GM13976 (cell line): ENCODE measurements at regions not wholly inside any gene's neighbourhood (a gene's known extent, or its start where the extent isn't known, plus 50 kb on each side); places are given as distances from the start of the nearest gene placed in this dataset.
"Not testable (repeated sequence)": the region's sequence is repeated elsewhere in the genome, so short reads cannot be mapped to it uniquely, and the experiment has no call there.

Source experiments
- DNase-seq: peaks from one replicate; pipeline ENCODE4 v3.0.0; 2012; ENCODE audit warnings: low spot score
- CTCF ChIP-seq: IDR thresholded peaks from 2 replicates; pipeline ENCODE4 v1.5.1; 2012; ENCODE audit warnings: borderline replicate concordance, mild to moderate bottlenecking; ENCODE audit not compliant: insufficient read depth; ENCODE audit errors: extremely low read depth, missing control alignments, control extremely low read depth
- in situ Hi-C: fragments of 300-500 bp; cut with MboI; formaldehyde crosslinking; loops from one replicate; pipeline ENCODE4 v1.12.0; 2022; ENCODE audit warnings: low sequenced_read_pairs, mixed read lengths, inconsistent platforms; ENCODE audit not compliant: unreplicated experiment

DNA sequence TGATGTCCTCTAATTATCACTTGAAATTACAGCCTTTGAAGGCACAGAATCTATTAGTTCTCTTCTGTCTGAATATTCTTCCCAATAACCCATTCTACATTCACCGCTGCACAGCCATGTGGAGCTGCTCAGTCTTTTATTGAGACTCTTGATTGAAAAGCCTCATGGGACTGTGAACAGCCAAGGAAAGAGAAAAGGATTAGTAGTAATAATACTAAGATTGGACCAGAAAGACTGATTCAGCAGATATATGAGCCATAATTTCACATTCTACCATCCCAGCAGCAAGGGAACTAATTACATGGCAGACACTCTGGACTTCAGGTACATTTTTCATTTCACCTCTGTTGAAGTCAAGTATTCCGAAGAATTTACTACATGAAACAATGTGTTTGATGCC, 2471.7 kb downstream of the ARAP2 start:
- no peak for DNase-seq
- no peak for TF ChIP-seq CTCF
- in situ Hi-C loops, result no loop called here

- no peak for DNase-seq
- in situ Hi-C loops, result no loop called here
- no peak for TF ChIP-seq CTCF
These were observed 2463.1 kb downstream of the ARAP2 start for GRCh38 chr4:33780952-33781791.

- in situ Hi-C loops, result no loop called here
- no peak for TF ChIP-seq CTCF
- DNase-seq, result no peak
These were observed 2458.5 kb downstream of the ARAP2 start for GRCh38 chr4:33785843-33786242.

- TF ChIP-seq CTCF, result no peak
- in situ Hi-C loops, result no loop called here
These were observed 2441.7 kb downstream of the ARAP2 start for GRCh38 chr4:33802578-33802977.

GRCh38 chr4:33825685-33826084, 2418.6 kb downstream of the ARAP2 start:
- no peak for DNase-seq
- in situ Hi-C loops, result no loop called here
- no peak for TF ChIP-seq CTCF

More at GRCh38 chr4:33802578-33802977, 2441.7 kb downstream of the ARAP2 start:
- no peak for DNase-seq

GRCh38 chr4:33829356-33829755, 2415.0 kb downstream of the ARAP2 start:
- in situ Hi-C loops, DNase-seq: not testable (repeated sequence)

DNA sequence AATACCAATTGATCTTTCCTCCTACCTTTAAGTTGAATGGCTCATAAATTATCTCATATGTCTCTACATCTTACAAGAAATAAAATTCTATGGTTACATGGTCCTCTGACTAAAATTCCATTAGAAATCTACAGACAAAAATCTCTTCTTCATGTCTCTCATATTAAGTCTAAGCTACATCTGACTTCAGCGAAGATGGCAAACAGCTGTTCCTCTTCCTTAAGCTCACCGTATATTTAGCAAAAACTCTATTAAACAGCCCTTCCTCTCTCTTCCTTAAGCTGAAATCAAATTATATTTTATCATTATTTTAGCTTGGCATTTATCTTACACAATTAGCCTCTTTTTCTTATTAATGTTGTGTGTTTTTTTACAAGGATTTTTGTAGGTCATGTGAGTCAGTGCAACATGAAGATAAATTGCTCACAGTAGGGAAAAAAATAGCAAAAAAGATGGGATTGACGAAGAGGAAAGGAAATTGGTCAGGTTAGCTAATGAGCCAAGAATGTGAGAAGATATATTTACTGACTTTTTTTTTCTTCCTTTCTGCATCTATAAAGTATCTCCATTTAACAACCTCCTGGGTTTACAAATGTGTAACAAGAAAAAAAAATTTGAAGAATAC, 2412.8 kb downstream of the ARAP2 start:
- TF ChIP-seq CTCF, result no peak
- in situ Hi-C loops, result no loop called here
- DNase-seq, result no peak

GRCh38 chr4:33835764-33836163, 2408.6 kb downstream of the ARAP2 start:
- DNase-seq, in situ Hi-C loops: not testable (repeated sequence)
